HFF-Myc (cell line): ENCODE measurements at regions not wholly inside any gene's neighbourhood (a gene's known extent, or its start where the extent isn't known, plus 50 kb on each side); places are given as distances from the start of the nearest gene placed in this dataset.

Source experiments
- DNase-seq: peaks from one replicate; pipeline ENCODE4 v3.0.0-alpha.2; 2011; ENCODE audit warnings: low read depth; ENCODE audit errors: extremely low read depth
- H3K4me3 ChIP-seq: replicated peaks from 2 replicates; pipeline ENCODE4 v1.5.1; 2011; ENCODE audit warnings: low read depth, mild to moderate bottlenecking, control low read depth, low read length
- TF ChIP-seq, protein P1 (sequence below): IDR thresholded peaks from 2 replicates; pipeline ENCODE4 v1.5.1; 2012; ENCODE audit warnings: mild to moderate bottlenecking, low read depth, low read length, control low read depth; ENCODE audit errors: missing control alignments

DNA sequence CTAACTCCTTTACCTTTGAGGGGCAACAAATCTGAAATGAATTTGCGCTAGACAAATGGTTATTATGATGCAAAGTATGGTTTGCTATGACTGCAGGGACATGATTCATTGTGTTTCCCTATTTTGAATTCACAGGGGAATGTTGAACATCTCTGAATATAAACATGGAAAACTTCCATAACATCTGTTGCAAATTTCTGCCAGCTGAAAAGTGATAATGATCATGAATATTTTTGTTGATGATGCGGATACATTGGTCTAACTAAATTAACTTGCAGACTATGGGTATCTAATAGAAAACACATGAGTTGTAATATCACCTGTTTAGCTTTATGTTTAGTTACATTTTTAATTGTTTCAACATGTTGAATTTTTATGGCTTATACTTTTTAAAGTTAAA, 1325.5 kb downstream of the REEP3 start:
- DNase-seq, result no peak
- TF ChIP-seq, protein P1, sequence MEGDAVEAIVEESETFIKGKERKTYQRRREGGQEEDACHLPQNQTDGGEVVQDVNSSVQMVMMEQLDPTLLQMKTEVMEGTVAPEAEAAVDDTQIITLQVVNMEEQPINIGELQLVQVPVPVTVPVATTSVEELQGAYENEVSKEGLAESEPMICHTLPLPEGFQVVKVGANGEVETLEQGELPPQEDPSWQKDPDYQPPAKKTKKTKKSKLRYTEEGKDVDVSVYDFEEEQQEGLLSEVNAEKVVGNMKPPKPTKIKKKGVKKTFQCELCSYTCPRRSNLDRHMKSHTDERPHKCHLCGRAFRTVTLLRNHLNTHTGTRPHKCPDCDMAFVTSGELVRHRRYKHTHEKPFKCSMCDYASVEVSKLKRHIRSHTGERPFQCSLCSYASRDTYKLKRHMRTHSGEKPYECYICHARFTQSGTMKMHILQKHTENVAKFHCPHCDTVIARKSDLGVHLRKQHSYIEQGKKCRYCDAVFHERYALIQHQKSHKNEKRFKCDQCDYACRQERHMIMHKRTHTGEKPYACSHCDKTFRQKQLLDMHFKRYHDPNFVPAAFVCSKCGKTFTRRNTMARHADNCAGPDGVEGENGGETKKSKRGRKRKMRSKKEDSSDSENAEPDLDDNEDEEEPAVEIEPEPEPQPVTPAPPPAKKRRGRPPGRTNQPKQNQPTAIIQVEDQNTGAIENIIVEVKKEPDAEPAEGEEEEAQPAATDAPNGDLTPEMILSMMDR, result no peak
- H3K4me3 ChIP-seq, result no peak overlapping the region

DNA sequence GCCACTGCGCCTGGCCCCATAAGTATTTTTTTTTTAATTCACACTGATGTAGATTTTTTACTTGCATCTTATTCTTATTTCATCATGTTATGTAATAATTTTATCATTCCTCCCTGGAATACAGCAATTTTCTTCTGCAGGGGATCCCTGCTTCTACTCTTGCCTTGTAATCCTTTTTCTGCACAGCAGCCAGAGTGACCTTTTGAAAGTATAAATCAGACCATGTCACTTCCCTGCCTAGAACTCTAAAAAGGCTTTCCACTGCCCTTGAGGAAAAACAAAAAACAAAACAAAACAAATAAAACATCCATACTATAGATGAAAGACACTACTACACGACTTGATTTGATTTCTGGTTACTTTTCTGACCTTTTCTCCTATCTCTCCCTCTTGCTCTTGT, 1334.7 kb downstream of the REEP3 start:
- no peak overlapping the region for H3K4me3 ChIP-seq

DNA sequence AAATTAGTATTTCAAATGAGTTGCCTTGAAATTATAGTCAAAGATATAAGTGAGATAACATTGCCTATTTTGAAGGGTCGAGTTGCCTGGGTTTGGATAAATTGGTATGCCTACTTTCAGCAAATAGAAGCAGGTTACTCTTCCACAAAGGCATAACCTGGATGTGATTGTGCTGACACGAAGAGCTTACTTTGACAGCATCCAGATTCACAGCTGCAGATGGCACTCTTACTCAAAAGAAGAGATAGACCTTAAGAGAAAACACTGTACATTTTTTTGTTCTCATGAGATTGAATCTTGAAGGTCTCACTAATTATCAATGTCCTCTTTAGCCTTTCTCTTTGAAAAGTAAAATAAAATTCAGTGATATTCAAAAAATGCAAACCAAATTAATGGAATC, 1338.7 kb downstream of the REEP3 start:
- DNase-seq, result no peak
- TF ChIP-seq, protein P1, result no peak
- no peak overlapping the region for H3K4me3 ChIP-seq

More for the DNA sequence above, 1334.7 kb downstream of the REEP3 start:
- TF ChIP-seq, protein P1, result no peak
- no peak for DNase-seq

DNA sequence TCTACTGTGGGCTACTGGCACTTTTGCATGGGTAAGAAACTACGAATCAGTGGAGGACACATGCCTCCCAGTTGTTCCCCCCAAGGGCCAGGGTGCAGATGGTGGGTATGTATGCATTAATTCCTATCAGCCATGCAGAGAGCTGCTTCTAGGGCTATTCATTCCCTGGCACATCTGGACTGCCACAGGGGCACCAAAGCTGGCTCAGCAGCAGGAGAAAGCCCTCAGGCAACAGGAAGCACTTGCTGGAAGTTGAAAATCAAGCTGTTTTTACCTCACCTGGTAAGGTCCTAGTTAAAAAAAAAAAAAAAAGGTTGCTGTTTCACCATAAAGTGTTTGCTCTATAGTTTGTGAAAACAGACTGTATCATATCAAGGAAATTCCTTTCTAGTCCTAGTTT, 1342.6 kb downstream of the REEP3 start:
- TF ChIP-seq, protein P1, result no peak
- no peak for DNase-seq
- H3K4me3 ChIP-seq, result no peak overlapping the region

DNA sequence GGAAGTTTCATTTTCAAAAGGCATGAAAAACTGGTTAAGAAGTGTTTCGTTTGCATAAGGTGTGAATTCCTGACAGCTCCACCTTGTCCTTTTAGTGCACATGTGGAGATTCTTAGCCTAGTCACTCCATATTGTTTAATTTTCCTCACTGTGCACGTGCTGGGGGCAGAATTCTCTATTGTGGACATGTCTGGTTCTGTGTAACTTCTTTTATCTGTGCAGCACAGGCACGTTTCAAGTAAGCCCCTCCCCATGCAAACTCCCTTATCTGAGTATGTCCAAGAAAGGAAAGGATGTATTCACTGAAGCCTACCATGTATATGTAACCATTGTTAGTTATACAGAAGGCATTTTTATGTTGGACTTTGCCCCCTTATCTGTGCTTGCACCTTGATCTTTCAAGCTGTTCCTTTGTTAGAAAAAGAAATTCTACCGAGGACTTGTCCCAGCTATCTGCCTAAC, 1346.3 kb downstream of the REEP3 start:
- TF ChIP-seq, protein P1, result no peak
- no peak for DNase-seq
- no peak overlapping the region for H3K4me3 ChIP-seq

DNA sequence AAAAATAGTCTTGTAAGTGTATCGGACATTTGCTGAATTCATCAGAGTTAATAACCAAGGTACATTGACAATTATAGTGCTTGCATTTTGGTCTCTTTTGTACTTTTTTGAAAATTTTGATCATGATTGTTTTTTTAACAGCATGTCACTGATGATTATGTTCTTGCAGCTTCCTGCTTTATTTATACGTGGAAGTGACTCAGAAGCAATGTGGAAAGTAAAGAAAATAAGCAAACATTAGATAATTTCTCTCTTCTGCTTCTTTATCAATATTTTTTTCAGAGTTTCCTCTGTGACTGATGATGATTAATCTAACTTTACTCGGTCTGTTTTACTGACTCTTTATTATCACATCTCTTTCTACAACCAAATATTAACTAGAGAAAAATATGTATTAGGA, 1351.9 kb downstream of the REEP3 start:
- no peak for DNase-seq
- H3K4me3 ChIP-seq, result no peak overlapping the region
- TF ChIP-seq, protein P1, result no peak

DNA sequence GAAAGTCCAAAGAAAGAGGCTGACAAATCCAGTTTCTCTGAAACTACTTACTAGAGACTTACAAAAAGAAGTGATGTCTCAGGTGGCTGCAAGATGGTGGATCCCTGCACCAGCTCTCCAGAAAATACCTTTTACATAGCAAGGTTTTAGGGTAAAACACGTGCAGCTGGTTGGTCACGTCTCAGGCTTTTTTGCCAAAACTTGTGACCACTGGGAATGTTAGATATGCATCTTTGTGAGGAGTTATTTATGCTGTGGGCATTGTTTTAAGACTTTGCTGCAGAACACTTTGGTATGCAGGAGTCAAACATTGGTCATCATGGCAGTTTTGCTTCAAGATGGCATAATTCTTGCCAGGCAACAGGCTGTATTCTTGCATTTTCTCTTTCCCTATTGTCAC, 1352.8 kb downstream of the REEP3 start:
- H3K4me3 ChIP-seq, result no peak overlapping the region
- DNase-seq, result no peak
- TF ChIP-seq, protein P1, result no peak
